SJSA1 (cell line): ENCODE measurements at regions not wholly inside any gene's neighbourhood (a gene's known extent, or its start where the extent isn't known, plus 50 kb on each side); places are given as distances from the start of the nearest gene placed in this dataset.

Source experiments
- DNase-seq, 2 experiments: peaks; one replicate each; pipeline ENCODE4 v3.0.0-alpha.2; 2015 to 2020; ENCODE audit warnings: low spot score in 2 of 2, low read depth in 1 of 2
- H3K27ac ChIP-seq: fragments of 250-450 bp; sonication (Bioruptor Pico); 2 replicates; pipeline ENCODE4 v1.5.1; 2020; ENCODE audit warnings: mild to moderate bottlenecking, moderate library complexity
- H3K27me3 ChIP-seq: fragments of 250-450 bp; sonication (Bioruptor Pico); replicated peaks from 2 replicates; pipeline ENCODE4 v1.5.1; 2020; ENCODE audit warnings: mild to moderate bottlenecking, moderate library complexity
- H3K36me3 ChIP-seq: fragments of 250-450 bp; sonication (Bioruptor Pico); 2 replicates; pipeline ENCODE4 v1.5.1; 2020; ENCODE audit warnings: mild to moderate bottlenecking
- H3K4me1 ChIP-seq: fragments of 250-450 bp; sonication (Bioruptor Pico); replicated peaks from 2 replicates; pipeline ENCODE4 v1.6.1; 2021; ENCODE audit warnings: mild to moderate bottlenecking
- H3K4me3 ChIP-seq: fragments of 250-450 bp; sonication (Bioruptor Pico); 2 replicates; pipeline ENCODE4 v1.5.1; 2020; ENCODE audit warnings: mild to moderate bottlenecking
- H3K9me3 ChIP-seq: fragments of 250-450 bp; sonication (Bioruptor Pico); replicated peaks from 2 replicates; pipeline ENCODE4 v1.5.1; 2020; ENCODE audit warnings: mild to moderate bottlenecking

GRCh38 chr2:41395692-41396091 lies 652.1 kb upstream of the PKDCC start:
- no peaks in the 10 kb centered on the region for H3K4me1 ChIP-seq
- H3K27ac ChIP-seq, result no peak overlapping the region
- no peak overlapping the region for H3K4me3 ChIP-seq
- H3K36me3 ChIP-seq, result no peaks in the 10 kb centered on the region
- DNase-seq, result no peak
- no peaks in the 10 kb centered on the region for H3K27me3 ChIP-seq
- no peaks in the 10 kb centered on the region for H3K9me3 ChIP-seq

- Histone ChIP-seq H3K4me1 (no peaks in the 10 kb centered on the region), H3K36me3 (no peaks in the 10 kb centered on the region), H3K27ac (no peak overlapping the region), H3K27me3 (no peaks in the 10 kb centered on the region), H3K4me3 (no peak overlapping the region), H3K9me3 (no peaks in the 10 kb centered on the region)
- no peak for DNase-seq
Measured at GRCh38 chr2:41399437-41400087, 648.3 kb upstream of the PKDCC start.

DNA sequence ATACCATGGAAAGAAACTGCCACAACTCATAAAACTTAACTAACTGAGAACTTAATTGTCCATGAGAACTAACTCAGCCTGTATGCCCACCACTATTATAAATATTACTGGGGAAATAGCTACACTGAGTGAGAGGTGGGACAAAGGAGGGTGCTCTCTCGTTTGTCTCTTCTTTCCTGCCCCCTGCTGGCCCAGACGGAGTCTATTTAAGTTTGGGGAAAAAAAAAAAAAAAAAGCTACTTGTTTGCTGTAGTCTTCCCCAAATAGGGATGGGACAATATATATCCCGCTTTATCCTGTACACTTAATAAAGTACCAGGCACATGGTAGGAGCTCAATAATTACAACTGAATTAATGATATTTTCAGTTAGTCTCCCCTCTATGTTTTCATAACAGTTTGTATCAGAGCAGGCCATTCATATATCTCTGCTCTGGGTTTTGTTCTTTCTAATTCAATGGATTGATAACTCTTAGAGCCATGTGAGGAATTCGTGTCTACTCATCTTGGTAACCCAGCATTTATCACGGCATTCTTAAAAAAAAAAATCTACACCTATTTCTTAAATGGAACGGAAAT lies 647.6 kb upstream of the PKDCC start:
- Histone ChIP-seq H3K36me3 (no peaks in the 10 kb centered on the region), H3K9me3 (no peaks in the 10 kb centered on the region), H3K4me1 (no peaks in the 10 kb centered on the region), H3K4me3 (no peak overlapping the region), H3K27ac (no peak overlapping the region), H3K27me3 (no peaks in the 10 kb centered on the region)
- no peak for DNase-seq

GRCh38 chr2:41405441-41405840 lies 642.4 kb upstream of the PKDCC start:
- DNase-seq, result no peak
- H3K36me3 ChIP-seq, result no peaks in the 10 kb centered on the region
- no peak overlapping the region for H3K27ac ChIP-seq
- H3K4me1 ChIP-seq, result no peaks in the 10 kb centered on the region
- H3K4me3 ChIP-seq, result no peak overlapping the region
- H3K9me3 ChIP-seq, result no peaks in the 10 kb centered on the region
- H3K27me3 ChIP-seq, result 0 out of 2 replicates have a peak, but pooled peaks cover 5% of the 10 kb centered on the region

DNA sequence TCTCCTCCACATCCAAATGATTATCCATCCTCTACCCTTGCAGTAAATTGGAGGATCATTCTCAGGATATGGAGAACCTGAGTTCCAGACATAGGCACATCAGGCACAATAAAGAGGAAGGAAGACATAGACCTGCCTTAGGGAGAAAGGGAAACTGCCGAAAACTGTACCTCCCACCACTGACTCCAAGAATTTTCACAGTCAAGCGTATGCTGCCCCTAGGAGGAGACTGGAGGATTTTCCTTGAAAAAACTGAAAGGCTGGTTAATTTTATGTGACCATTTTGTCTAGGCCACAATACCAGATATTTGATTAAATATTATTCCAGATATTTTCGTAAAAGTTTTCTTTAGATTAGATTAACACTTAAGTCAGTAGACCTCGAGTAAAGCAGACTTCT lies 638.5 kb upstream of the PKDCC start:
- no peak for DNase-seq
- Histone ChIP-seq H3K4me1 (no peaks in the 10 kb centered on the region), H3K27ac (no peak overlapping the region)

GRCh38 chr2:41410011-41410410 lies 637.8 kb upstream of the PKDCC start:
- no peak for DNase-seq
- no peak overlapping the region for H3K4me3 ChIP-seq

More for the DNA sequence above, 638.5 kb upstream of the PKDCC start:
- Histone ChIP-seq H3K27me3 (0 out of 2 replicates have a peak, but pooled peaks cover 5% of the 10 kb centered on the region), H3K36me3 (no peaks in the 10 kb centered on the region), H3K9me3 (no peaks in the 10 kb centered on the region), H3K4me3 (no peak overlapping the region)

GRCh38 chr2:41413813-41414485 lies 633.9 kb upstream of the PKDCC start:
- Histone ChIP-seq H3K9me3 (no peaks in the 10 kb centered on the region), H3K36me3 (no peaks in the 10 kb centered on the region), H3K27ac (no peak overlapping the region), H3K4me3 (no peak overlapping the region), H3K4me1 (no peaks in the 10 kb centered on the region), H3K27me3 (no peaks in the 10 kb centered on the region)
- peak in 1 of 2 experiments; percentile 5 for DNase-seq

More at GRCh38 chr2:41410011-41410410, 637.8 kb upstream of the PKDCC start:
- Histone ChIP-seq H3K9me3 (no peaks in the 10 kb centered on the region), H3K27ac (no peak overlapping the region), H3K27me3 (0 out of 2 replicates have a peak, but pooled peaks cover 5% of the 10 kb centered on the region), H3K4me1 (no peaks in the 10 kb centered on the region), H3K36me3 (no peaks in the 10 kb centered on the region)

DNA sequence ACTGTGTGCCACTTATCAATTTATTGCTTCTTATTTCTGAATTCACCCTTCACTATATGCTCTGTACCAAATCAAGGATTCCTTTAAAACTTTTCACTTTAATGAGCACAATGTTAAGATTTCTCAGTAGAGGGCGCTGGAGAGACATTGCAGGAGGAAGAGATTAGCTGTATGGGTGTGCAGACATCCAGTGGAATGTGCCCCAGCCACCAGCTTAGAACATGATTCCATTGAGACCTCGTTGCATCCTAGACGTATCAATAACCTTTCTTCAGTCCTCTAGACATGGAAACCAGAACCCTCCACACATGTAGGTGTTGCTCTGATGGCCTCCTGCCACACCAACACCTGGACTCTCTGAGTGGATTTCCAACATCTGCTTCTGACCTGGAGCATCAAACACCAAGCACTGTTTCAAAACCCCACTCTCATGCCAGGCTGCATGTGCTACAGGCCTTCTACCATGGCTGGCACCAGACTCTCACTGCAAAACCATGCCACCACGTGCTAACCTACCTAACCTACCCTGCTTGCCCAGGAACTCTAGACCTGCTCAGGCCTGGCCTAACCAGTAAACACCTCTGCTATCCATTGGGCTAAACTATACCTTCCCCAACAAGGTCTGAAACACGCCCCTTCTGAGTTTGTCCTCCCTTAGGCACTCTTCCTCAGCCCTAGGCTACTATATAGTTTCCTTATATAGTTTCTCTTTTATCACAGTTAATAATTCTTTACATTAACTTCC lies 633.2 kb upstream of the PKDCC start:
- H3K27me3 ChIP-seq, result no peaks in the 10 kb centered on the region
- H3K4me3 ChIP-seq, result no peak overlapping the region
- H3K36me3 ChIP-seq, result no peaks in the 10 kb centered on the region
- H3K27ac ChIP-seq, result no peak overlapping the region
- no peaks in the 10 kb centered on the region for H3K9me3 ChIP-seq
- DNase-seq, result peak in 1 of 2 experiments; percentile 19
- H3K4me1 ChIP-seq, result no peaks in the 10 kb centered on the region

DNA sequence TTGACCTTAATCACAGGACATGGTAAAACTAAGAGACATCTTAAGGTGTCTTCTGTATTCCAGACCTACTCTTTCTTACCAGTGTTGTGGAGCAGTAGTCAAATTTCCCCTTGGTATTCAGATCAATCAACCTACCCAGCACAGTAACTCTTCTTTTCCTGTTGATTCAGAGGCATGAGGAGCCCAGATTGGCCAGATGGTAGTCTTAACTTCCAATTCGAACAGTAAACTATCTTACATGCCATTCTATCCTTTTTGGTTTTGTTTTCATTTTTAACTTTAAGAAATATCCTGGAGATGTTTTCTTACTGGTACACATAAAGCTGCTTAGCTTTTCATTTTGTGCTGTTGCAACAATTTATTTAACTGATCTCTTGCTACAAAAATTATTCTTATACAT lies 630.3 kb upstream of the PKDCC start:
- H3K36me3 ChIP-seq, result no peaks in the 10 kb centered on the region
- H3K27ac ChIP-seq, result no peak overlapping the region
- no peaks in the 10 kb centered on the region for H3K4me1 ChIP-seq
- no peak for DNase-seq
- no peak overlapping the region for H3K4me3 ChIP-seq
- H3K9me3 ChIP-seq, result no peaks in the 10 kb centered on the region
- H3K27me3 ChIP-seq, result peaks cover 5% of the 10 kb centered on the region; the same call in 1 of the 2 replicates

DNA sequence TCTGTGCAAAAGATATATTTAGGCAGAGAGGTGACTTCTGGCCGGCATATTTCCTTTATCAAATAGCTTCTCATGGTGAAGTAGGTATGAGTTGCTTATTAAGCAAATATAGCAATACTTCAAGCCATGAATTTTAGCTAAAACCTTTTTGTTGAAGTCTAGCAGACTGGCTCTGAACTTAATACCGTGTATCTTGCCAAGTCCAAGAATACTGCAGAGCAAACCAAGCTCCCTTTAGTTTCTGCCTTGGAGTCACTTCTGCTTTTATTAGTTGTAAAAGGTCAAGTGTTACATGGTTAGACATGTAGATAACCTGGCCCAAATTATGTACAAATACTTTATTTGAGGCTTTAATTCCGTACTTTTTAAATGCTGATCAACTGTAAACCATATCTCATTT lies 627.6 kb upstream of the PKDCC start:
- Histone ChIP-seq H3K4me3 (no peak overlapping the region), H3K4me1 (no peaks in the 10 kb centered on the region), H3K9me3 (no peaks in the 10 kb centered on the region), H3K27ac (no peak overlapping the region), H3K27me3 (peaks cover 5% of the 10 kb centered on the region; the same call in 1 of the 2 replicates), H3K36me3 (no peaks in the 10 kb centered on the region)
- DNase-seq, result no peak

GRCh38 chr2:41420872-41421271 lies 626.9 kb upstream of the PKDCC start:
- no peak for DNase-seq

DNA sequence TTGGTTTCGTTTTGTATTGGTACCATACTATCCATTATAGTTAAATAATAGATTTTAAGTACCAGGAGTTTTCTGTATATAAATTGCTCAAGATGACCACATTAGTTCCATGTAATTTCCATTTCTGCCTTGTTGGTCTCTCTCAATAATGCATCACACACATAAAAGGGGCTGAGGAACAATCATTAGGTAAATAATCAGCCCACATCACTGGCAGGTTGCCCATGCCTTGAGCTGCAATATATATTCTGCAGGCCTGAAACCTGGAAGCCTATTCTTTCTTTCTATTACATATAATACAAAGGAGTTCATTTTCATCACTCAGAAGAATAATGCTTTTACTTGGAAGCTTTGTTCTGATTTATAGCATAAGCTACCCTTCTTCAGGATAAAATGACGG lies 616.1 kb upstream of the PKDCC start:
- Histone ChIP-seq H3K4me3 (no peak overlapping the region), H3K27me3 (no peaks in the 10 kb centered on the region), H3K27ac (no peak overlapping the region), H3K36me3 (no peaks in the 10 kb centered on the region), H3K9me3 (no peaks in the 10 kb centered on the region), H3K4me1 (no peaks in the 10 kb centered on the region)
- no peak for DNase-seq

More at GRCh38 chr2:41420872-41421271, 626.9 kb upstream of the PKDCC start:
- Histone ChIP-seq H3K4me3 (no peak overlapping the region), H3K27ac (no peak overlapping the region), H3K9me3 (no peaks in the 10 kb centered on the region), H3K27me3 (peaks cover 5% of the 10 kb centered on the region; the same call in 1 of the 2 replicates), H3K36me3 (no peaks in the 10 kb centered on the region), H3K4me1 (no peaks in the 10 kb centered on the region)

DNA sequence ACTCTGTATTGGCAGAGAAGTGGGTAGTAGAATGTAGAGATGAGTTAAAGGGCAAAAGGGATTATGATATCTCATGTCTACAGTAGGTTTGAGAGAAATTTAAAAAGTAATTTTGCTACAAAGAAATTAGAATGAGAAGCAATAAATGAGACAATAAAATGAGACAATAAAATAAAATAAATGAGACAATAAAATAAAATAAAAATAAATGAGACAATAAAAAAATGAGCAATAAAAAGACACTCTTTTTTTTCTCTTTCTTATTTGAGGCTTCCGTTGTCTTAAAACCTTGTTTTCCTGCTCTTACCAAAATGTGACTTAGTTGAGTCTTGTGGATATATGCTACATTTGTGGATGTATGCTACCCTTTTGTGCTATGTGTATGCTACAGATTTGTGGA lies 615.4 kb upstream of the PKDCC start:
- no peak for DNase-seq
- H3K27ac ChIP-seq, result no peak overlapping the region
- no peaks in the 10 kb centered on the region for H3K36me3 ChIP-seq
- no peaks in the 10 kb centered on the region for H3K9me3 ChIP-seq
- H3K4me1 ChIP-seq, result no peaks in the 10 kb centered on the region
- no peaks in the 10 kb centered on the region for H3K27me3 ChIP-seq
- H3K4me3 ChIP-seq, result no peak overlapping the region

DNA sequence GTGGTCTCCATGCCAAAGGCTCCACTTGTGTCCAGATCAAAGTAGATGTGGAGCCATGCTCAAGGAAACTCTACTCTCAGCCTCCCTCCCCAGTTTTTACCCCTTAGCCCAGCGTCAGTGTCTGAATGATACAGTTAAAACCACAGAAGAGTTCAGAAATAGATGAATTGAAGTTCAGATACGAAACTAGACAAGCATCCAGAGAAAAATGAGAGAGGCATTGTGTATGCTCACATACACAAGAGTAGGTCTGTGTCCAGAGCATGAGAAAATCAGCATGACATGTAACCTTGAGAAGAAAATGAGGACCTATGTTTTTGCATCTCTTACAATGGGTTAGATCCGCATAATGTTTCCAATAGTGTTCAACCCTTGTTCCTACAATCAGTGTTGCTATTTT lies 612.8 kb upstream of the PKDCC start:
- no peaks in the 10 kb centered on the region for H3K9me3 ChIP-seq
- no peaks in the 10 kb centered on the region for H3K27me3 ChIP-seq
- H3K4me1 ChIP-seq, result no peaks in the 10 kb centered on the region
- no peak overlapping the region for H3K4me3 ChIP-seq
- no peak overlapping the region for H3K27ac ChIP-seq
- no peaks in the 10 kb centered on the region for H3K36me3 ChIP-seq
- DNase-seq, result no peak
